ENCODE measurements at regions not wholly inside any gene's neighbourhood (a gene's known extent, or its start where the extent isn't known, plus 50 kb on each side); places are given as distances from the start of the nearest gene placed in this dataset.
"Not testable (repeated sequence)": the region's sequence is repeated elsewhere in the genome, so short reads cannot be mapped to it uniquely, and the experiment has no call there.

DNA sequence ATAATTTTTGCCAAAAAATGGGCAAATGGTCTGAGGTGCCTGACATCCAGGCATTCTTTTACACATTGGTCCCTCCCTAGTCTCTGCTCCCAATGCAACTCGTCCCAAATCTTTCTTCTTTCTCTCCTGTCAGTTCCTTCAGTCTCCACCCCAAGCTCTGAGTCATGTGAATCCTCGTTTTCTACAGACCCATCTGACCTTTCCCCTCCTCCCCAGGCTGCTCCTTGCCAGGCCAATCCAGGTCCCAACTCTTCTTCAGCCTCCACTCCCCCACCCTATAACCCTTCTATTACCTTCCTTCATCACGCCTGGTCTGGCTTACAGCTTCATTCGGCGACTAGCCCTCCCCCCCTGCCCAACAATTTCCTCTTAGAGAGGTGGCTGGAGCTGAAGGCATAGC is 55.3 kb downstream of the BBS10 start:
- not testable (repeated sequence) for DNase-seq (ENCODE audit: low spot score)

DNA sequence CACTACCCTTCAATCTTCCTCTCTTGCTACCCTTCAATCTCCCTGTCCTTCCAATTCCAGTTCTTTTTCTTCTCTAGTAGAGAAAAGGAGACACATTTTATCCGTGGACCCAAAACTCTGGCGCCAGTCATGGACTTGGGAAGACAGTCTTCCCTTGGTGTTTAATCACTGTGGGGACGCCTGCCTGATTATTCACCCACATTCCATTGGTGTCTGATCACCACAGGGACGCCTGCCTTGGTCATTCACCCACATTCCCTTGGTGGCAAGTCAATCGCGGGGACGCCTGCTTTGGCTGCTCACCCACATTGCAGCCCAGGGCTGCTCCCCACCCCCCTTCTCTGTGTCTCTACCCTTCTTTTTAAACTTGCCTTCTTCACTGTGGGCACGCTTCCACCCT is 55.9 kb downstream of the BBS10 start:
- not testable (repeated sequence) for DNase-seq (ENCODE audit: low spot score)

DNA sequence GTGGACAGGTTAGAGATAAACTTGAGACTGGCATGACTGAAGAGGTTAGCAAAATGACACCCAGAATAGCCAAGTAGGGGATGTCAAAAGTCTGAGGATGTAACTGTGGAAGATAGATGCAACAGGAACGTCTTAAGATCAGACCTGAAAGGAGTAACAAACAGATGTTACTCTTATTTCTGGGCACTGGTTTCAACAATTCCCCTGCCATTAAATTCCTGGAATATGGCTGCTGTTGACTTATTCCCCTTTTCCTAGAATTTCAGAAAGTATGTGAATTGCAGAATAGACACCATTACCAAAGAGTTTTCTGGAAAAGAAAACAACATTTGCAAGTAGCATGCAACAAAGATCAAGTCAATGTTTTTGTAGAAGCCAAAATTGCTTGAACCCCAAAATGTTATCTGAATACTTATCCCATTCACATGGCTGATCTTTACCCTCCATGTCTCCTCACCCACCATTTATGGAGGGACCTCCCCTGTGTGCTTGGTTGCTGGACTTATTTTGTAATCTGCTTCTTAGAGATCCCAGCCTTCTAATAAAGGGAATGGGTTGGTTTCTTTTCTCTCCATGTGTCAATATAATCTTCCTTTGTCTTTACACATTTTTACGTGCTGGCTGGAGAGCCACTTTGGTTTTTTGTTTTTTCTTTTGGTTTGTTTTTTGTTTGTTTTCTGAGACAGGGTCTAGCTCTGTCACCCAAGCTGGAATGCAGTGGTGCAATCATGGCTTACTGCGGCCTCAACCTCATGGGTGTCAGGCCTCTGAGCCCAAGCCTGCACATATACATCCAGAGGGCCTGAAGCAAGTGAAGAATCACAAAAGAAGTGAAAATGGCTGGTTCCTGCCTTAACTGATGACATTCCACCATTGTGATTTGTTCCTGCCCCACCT is 57.0 kb downstream of the BBS10 start:
- no peak for DNase-seq (ENCODE audit: low spot score)

DNA sequence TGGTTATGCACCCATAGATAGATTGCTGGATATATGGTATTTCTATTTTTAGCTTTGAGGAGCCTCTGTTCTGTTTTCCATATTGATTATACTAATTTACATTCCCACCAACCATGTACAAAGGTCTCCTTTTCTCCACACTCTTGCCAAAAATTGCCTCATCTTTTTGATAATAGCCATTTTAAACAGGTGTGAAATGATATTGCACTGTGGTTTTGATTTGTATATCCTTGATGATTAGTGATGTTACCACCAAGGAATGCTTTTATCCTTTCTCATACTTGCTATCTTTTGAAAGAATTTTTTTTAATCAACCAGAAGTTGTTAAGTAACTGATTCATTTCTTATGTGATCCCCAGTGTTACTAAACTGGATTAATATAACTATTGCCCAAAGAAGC is 60.0 kb downstream of the BBS10 start:
- no peak for DNase-seq (ENCODE audit: low spot score)

DNA sequence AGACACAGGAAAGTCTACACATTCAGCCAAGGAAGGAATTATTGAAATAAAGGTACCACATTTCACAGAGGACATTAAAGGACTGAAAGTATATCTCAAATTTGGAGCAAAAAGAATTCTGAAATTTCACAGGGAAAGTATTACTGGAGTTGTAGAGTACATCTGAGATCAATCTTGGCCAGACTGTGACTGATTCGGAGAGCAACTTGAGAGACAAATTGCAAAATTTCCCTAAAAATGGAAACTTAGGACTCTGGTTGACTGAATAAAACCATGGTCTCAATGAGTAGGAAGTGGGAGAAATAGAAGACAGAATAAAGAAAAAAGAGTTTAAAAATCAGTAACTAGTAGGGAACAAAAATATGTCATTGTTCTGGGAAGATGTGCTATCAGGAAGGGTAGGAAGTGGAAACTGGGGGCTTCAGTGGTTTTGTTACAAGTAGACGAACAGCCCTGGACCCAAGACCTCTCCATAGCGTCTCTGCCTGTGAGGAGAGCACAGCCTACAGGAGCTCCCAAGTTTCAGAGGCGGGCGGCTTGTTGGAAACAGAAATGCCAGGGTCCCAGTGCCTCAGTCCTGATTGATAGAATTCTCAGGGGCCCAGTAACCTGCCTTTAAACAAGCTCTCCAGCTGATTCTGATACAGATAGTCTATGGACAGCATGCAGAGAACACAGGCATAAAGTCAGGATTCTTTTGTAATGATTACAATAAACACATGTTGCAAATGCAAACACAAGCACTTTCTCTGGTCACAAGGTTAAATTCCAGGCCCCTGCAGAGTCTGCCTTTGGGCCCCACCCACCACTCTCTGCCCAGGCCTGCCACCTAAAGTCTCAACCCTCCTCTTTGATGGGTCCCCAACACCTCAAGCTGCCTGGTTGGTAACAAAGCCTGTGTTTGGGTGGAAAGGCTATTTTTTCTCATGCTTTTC is 63.1 kb downstream of the BBS10 start:
- no peak for DNase-seq (ENCODE audit: low spot score)

DNA sequence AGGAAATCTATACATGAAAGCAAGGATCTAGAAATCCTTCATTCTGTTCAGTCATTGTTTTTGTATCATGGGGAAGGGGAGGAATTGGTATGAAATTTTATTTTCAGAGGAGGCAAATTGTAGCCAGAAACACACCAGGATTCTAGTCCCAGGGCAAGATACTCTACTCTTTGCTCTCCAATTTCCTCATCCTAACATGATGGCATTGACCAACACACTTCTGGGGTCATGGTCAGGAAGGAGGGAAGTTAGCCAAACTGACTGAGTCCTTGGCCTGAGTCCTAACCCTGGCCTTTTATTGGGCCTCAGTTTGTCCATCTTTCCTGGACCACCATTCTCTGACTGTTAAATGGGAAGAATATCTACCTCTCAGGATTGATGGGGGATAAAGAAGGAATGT is 65.5 kb downstream of the BBS10 start:
- DNase-seq (ENCODE audit: low spot score): no peak

DNA sequence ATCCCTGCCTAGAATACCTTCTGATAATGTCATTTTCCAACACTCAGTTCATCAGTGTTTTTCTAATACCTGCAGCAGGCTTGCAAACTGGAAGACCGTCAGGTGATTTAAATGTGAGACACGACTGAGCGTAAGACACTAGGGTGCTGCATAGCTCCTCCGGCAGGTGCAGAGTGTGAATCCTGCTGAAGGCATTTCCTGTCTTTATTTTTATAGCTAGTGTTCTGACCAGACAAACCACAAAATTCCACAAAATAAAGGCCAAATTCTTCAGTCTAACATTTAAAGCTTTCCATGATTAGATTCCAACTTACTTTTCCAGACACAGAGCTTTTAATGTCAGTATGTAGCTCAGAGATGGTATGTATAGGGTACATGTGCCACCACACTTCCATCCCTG is 70.7 kb downstream of the BBS10 start:
- DNase-seq (ENCODE audit: low spot score): no peak

DNA sequence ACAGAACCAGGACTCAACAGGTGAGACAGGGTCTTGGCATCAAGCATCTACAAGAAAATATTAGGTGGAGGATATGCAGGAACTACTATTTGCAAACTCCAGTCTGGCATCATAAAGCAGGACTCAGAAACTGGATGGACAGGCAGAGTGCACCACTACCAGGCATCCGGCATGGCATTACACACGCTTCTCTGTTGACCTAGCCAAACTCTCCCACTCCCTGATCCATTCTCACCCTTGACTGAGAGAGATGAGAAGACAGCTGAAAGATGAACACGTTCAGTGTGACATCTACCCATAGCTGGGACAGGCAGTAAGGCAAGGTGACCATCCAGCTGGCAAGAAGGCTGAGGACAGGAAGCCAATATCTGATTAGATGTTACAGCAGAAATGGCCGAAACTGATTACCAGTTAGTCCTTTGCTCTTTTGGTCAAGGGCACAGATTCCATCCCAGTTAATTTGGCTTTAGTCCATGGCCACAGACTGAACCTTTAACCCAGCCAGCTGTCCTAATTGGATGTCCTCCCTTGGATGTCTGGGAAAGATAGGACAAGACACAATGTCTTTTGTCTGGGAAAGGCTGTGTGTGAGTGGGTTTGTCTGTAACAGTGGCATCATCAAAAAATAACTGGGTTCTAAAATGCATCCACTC is 71.6 kb downstream of the BBS10 start:
- DNase-seq (ENCODE audit: low spot score): no peak

DNA sequence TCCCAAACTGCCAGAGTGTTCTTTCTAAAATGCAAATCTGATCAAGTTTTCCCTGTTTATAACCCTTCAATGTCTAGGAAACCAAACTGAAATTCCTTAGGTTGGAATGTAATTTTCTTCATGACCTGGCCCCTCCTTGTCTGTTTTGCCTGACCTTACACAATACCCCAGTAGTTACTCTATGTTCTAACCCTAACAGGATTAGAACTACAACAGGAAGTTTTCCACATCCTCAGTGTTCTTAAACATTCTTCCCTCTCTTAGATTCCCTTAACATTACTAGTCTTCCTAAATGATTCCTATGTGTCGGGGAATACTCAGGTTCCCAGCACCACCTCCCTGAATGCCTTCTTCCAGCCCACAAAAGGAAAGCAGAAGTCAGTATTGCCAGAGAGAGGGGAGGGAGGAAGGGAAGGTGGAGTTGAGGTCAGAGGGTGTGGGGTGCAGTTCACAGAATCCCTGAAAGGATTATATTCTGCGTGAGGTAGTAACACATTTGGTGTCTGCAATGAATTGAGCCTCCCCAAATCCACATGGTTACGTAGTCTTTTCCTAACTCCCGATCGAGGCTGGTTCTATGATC is 72.6 kb downstream of the BBS10 start:
- no peak for DNase-seq (ENCODE audit: low spot score)

DNA sequence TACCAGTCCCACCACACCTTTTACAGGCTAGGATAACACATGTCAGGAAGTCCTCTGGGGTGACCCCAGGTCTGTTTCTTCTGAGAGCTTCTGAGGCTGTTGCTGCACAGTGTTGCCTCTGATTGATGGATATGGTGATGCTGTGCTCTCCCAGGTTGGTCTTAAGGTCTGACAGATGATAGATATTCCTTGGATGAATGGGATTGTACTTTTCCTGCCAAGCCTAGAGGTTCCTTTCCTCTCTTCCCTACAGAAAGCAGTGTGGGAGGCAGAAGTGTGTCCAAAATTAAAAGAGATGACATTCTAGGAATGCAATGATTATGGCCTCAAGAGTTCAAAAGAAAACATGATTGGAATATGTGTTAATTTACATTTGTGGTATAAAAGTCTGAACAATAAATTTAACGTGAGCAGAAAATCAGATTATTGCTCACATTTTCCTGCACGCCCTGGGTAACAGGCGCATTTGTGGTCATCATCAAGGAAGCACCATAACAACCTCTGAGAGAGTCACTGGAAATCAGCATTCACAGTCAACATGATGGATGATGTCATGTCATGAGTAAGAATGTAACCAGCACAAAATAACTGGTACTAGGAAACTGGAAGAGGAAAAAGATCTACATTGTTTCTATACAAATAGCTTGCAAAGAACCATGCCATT is 73.7 kb downstream of the BBS10 start:
- no peak for DNase-seq (ENCODE audit: low spot score)

DNA sequence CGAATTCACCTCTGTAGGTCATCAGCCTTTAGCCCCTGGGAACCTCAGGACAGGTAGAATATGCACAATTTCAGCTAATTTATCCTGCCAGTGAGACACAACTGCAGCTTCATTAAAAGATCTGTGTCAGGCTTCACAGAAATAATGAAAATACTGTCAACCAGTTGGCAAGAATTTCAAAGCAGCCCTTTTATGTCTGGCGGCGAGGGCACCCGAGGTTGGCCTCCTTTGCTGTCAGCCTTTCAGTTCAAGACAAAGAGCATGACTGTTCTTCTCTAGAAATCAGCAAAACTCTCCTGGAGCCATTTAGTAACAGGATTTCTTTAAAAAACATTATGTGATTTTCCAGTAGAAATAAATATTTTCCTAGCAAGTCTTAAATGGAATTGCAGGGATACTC is 75.9 kb downstream of the BBS10 start:
- DNase-seq (ENCODE audit: low spot score): no peak

DNA sequence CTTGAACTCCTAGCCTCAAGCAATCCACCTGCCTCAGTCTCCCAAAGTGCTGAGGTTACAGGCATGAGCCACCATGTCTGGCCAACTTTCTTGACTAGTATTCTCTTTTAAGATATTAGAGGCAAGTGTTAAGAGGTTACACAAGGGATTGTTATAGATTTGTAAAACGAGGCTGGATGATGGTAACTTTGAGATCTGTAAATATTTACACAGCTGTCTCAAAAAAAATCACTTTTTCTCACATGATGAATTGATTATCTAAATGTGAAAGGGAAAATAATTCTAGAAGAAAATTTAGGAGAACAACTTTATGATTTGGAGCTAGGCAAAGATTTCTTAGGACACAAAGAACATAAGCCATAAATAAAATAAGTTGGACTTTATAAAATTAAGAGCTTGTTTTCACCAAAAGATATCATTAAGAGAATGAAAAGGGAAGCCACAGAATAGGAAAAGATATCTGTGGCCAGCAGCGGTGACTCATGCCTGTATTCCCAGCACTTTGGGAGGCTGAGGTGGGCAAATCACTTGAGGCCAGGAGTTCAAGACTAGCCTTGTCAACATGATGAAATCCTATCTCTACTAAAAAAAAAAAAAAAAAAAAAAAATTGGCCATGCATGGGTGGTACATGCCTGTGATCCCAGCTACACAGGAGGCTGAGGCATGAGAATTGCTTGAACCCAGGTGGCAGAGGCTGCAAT is 77.4 kb downstream of the BBS10 start:
- no peak for DNase-seq (ENCODE audit: low spot score)

DNA sequence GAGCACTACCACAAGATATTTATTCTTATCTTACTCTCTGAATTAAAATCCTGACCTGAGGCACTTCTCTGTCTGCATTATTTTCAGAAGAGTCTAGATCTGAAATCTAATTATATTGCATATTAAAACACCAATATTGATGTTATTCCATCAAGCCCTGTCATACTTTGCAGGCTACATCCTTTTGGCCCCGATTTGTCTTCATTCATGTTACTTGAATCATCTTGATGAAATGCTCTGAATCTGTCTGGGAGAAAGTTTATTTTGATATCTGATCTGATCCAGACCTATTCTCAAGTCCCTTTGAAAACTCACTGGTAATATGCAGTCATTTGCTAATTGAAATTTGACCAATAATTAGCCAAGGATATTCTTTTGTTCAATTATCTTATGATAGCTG is 79.9 kb downstream of the BBS10 start:
- DNase-seq (ENCODE audit: low spot score): no peak

DNA sequence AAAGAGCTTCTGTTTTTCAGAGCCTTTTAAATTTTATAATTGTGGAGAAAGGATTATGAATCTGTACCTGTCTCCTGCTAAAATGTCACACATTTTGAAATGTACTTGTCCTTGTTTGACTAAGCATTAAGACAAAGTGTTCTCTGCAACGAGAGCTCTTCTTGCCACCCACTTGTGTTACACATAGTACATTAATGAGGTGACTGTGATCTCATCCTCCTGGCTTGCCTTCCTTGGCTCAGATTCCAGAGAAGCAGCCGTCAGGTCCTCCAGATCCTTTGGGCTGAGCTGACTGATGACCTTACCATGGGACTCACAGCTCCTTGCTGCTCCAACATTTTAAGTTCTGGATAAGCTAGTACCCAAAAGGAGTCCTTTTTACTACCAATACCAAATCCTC is 81.4 kb downstream of the BBS10 start:
- no peak for DNase-seq (ENCODE audit: low spot score)

DNA sequence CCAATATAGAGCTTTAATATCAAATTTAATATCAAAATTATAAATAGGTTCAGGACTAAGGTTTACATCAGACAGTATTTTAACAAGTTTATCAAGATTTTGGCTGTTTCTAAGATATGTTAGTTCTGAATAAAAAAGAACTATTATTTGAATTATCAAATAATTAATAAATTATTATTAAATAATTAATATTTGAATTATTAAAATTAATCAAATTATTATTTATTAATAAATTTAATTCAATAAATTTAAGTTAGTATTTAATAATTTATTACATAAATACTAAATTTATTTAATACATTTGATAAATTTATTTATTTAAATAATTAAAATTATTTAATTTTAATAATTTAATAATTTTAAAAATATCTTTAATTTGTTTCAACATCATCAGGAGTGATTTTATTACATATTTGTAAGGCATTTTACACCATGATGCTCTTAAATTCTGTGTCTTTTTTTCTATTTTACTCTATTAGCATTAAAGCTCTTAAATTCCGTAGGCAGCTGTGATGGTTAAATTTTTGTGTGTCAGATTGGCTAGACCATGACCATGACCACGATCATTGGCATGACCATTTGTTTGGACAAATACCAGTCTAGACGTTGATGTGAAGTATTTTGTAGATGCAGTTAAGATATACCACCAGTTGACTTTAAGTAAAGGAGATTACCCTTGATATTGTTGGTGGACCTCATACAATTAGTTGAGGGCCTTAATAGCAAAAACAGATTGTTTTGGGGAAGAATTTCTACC is 82.6 kb downstream of the BBS10 start:
- no peak for DNase-seq (ENCODE audit: low spot score)

DNA sequence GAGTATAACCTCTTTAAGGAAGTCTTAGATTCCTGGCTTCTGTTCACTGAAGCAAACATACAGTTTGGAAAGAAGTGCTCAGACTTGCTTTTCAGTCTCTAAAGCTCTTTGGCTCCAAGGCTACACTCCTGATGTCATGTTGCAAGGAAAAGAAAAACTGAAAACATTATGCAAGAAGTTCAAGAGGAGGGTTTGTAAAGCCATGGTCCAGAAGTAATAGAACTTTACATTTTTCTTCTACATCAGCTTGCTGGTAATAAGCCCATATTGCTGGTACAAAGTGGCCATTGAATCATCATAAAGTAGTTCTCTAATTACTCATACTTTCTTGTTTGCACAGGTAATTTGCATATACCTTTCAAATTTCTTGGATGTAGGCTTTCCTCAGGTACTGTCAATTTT is 83.6 kb downstream of the BBS10 start:
- DNase-seq (ENCODE audit: low spot score): no peak

DNA sequence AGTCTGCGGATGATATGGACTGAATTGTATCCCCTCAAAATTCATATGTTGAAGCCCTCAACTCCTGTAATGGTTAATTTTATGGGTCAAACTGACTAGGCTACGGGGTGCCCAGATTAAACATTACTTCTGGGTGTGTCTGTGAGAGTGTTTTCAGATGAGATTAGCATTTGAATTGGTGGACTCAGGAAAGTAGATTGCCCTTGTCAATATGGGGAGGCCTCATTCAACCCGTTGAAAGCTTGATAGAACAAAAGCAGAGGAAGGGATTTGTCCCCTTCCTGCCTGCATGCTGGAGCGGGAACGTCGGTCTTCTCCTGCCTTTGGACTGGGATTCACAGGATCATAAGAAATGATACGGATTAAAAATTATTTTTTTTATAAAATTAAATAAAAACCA is 84.5 kb downstream of the BBS10 start:
- DNase-seq (ENCODE audit: low spot score): no peak

DNA sequence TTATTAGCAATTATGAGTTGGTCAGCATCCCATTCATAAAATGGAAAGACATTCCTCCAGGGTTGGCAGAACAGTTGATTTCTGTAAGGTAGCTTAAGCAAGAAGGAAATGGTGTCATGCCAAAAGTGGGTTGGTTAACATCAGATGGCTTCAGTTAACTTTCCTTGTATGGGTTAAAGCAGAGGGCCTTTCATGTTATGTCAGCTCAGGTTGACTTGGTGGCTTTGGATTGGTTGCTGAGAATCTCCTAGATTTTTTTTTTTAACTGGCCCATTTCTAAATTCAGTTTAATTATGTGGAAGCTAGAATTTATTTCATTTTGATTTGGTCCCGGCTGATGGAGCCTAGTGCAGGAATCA is 87.8 kb downstream of the BBS10 start:
- no peak for DNase-seq (ENCODE audit: low spot score)

DNA sequence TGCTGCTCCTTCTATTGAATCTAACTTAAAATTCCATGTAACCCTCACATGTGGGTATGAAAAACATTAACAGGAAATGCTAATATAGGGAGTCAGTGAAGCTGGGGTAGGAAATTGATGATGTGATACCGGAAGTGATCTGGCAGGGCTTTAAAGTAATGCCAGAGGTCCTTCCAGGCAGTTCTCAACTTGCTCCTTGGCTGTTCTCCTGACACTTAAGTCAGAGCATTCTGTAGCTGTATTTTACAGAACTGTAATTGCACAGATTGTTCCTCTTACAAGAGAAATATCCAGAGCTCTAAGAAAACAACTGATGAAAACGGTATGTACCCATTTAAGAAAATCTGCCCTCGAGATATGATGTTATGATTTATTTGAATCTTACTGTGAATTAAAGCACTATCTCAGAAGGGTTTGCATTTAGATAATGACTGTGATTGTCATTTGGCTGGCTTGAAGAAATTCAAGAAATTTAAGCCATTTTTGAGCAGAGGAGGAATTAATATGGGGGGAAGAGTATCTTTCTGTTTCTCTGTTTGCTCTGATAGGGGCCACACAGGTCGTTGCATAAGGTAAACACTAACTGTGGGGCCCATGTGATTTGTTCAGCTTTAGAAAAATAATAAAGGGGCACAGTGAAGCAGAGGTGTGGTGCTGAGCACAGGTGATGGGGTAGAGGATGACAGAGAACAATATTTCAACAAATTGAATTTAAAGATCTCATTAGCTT is 88.4 kb downstream of the BBS10 start:
- DNase-seq (ENCODE audit: low spot score): no peak

DNA sequence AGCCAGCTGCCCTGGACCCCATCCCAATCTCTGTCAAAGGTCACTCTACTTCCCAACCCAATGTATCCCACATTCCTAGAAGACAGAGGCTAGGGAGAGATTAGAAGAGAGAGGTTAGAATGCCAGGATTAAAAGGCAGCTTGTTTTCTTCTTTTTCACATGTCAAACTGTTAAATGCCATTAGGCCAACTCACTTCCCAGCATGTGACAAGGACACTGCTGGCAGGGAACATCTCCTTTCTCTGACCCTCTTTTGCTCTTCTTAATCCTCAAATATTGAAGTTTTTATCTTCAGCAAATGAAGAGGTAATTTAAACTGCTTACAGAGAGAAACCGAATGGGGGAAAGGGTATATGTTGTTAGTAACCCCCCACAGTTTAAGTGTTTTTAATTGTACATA is 89.1 kb downstream of the BBS10 start:
- DNase-seq (ENCODE audit: low spot score): no peak
